ENCODE measurements at regions not wholly inside any gene's neighbourhood (a gene's known extent, or its start where the extent isn't known, plus 50 kb on each side); places are given as distances from the start of the nearest gene placed in this dataset.

DNA sequence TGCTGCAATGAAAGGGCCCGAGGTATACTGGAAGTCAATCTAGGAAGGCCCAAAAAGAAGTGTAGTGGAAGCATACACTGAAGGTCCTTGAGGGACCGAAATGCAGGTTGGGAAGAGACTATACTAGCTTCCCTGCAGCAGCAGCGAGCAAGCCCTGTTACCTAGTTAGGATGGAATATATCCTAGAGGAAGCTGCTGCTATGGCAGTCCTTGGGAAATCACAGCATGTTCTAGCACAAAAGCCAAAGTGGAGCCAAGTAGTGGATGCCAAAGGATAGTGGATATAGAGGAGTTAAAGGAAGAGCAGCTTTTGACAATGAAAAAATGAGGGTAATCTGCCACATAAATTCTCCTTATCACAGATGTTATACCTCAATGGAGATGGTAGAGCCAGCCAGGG, 123.8 kb upstream of the STARD3NL start:
- Histone ChIP-seq H3K4me1 (no peaks in the 10 kb centered on the region), H3K4me3 (no peak overlapping the region), H3K27me3 (replicated peaks in 1 of 7) (peaks cover 0 to 5% (median 0%) of the 10 kb centered on the region in 7 donors), H3K27ac (no peak overlapping the region), H3K9me3 (peaks cover 0 to 9% (median 8%) of the 10 kb centered on the region in 8 donors), H3K36me3 (no peaks in the 10 kb centered on the region)
- intact Hi-C loops (cut with DNase I; ENCODE audit: low total_unique reads): no loop called here
- 80 to 90% (median 89%) methylated on average over 3 of the region's 3 CpGs for WGBS, 5 donors
- TF ChIP-seq POLR2A (IDR thresholded peaks at IDR 0.05) (no peak), POLR2AphosphoS5 (IDR thresholded peaks at IDR 0.05) (no peak)
- TF ChIP-seq, protein P1, sequence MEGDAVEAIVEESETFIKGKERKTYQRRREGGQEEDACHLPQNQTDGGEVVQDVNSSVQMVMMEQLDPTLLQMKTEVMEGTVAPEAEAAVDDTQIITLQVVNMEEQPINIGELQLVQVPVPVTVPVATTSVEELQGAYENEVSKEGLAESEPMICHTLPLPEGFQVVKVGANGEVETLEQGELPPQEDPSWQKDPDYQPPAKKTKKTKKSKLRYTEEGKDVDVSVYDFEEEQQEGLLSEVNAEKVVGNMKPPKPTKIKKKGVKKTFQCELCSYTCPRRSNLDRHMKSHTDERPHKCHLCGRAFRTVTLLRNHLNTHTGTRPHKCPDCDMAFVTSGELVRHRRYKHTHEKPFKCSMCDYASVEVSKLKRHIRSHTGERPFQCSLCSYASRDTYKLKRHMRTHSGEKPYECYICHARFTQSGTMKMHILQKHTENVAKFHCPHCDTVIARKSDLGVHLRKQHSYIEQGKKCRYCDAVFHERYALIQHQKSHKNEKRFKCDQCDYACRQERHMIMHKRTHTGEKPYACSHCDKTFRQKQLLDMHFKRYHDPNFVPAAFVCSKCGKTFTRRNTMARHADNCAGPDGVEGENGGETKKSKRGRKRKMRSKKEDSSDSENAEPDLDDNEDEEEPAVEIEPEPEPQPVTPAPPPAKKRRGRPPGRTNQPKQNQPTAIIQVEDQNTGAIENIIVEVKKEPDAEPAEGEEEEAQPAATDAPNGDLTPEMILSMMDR (IDR thresholded peaks at IDR 0.05 in 8 of 11, conservative IDR thresholded peaks at IDR 0.05 in 3 of 11): no peak
- DNase-seq: no peak

DNA sequence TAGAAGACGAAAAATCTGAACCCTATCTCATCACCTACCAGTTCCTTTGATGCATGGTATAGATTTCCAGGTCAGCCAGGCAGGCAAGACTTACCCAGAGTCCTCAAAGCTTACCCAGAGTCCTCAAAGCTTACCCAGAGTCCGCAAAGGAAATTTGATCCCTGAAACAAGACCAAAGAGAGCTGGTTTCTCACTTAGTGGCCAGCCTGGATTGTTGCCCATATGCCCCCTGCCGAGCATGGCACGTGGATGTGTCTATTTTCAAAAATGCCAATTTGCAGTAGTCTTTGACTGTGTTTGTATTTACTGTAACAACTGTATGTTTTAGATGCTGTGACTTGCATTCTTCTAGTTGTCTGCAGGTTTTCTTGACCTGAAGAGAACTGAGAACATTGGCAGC, 120.2 kb upstream of the STARD3NL start:
- no peak for DNase-seq
- intact Hi-C loops (cut with DNase I; ENCODE audit: low total_unique reads): no loop called here
- Histone ChIP-seq H3K9me3 (no peaks in the 10 kb centered on the region), H3K27ac (no peak overlapping the region), H3K4me1 (no peaks in the 10 kb centered on the region), H3K36me3 (no peaks in the 10 kb centered on the region), H3K27me3 (replicated peaks in 1 of 7) (no peaks in the 10 kb centered on the region), H3K4me3 (no peak overlapping the region)
- TF ChIP-seq, protein P1 (IDR thresholded peaks at IDR 0.05 in 8 of 11, conservative IDR thresholded peaks at IDR 0.05 in 3 of 11): no peak
- TF ChIP-seq POLR2AphosphoS5 (IDR thresholded peaks at IDR 0.05) (no peak), POLR2A (IDR thresholded peaks at IDR 0.05) (no peak)
- 81 to 93% (median 82%) methylated on average over 4 of the region's 4 CpGs for WGBS, 5 donors

DNA sequence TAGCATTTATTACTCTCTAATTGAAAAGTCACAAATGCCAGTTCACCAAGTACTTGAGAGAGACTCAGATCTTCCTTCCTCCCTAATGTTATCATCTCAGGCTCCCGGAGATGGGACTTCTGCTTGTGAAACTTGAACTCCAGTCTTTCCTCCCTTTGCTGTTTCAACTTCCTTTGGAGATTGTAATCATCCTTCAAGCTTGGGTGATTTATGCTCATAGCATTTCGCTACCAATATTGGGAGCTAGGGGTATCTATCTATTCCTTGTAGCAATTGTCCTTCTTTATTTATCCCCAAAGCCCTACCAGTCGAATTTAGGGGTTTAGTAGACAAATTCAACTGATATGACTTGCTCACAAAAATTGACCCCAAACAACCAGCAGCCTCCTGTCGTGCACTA, 117.9 kb upstream of the STARD3NL start:
- Histone ChIP-seq H3K4me1 (no peaks in the 10 kb centered on the region), H3K4me3 (no peak overlapping the region), H3K36me3 (no peaks in the 10 kb centered on the region), H3K27me3 (replicated peaks in 1 of 7) (no peaks in the 10 kb centered on the region), H3K9me3 (no peaks in the 10 kb centered on the region), H3K27ac (peak overlapping the region in 2 of 8 donors; percentile 1 to 12)
- intact Hi-C loops (cut with DNase I; ENCODE audit: low total_unique reads): no loop called here
- WGBS, 5 donors: 49 to 60% (median 50%) methylated on average over 4 of the region's 4 CpGs
- no peak for DNase-seq
- TF ChIP-seq POLR2AphosphoS5 (IDR thresholded peaks at IDR 0.05) (no peak), POLR2A (IDR thresholded peaks at IDR 0.05) (no peak)
- TF ChIP-seq, protein P1 (IDR thresholded peaks at IDR 0.05 in 8 of 11, conservative IDR thresholded peaks at IDR 0.05 in 3 of 11): no peak

DNA sequence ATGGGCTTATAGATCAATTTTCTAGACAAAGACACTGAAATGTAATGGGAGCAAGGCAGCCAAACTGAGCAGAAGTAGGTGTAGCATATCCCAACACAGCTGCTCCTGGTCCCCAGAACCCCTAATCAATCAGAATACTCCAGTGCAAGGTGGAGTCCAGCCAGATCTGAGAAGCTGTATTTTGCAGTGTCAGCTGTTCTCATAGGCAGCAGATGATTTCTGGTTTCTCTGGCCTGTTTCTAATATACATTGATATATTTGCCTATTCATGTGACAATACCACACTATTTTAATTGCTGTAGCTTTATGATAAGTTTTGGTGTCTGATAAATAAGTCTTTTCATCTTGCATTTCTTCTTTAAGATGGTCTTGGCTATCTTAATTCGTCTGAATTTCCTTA, 117.4 kb upstream of the STARD3NL start:
- no peaks in the 10 kb centered on the region for H3K9me3 ChIP-seq
- intact Hi-C loops (cut with DNase I; ENCODE audit: low total_unique reads): no loop called here
- no peak for DNase-seq
- H3K36me3 ChIP-seq: no peaks in the 10 kb centered on the region
- H3K27me3 ChIP-seq (replicated peaks in 1 of 7): no peaks in the 10 kb centered on the region
- peak overlapping the region in 1 of 8 donors; percentile 12 for H3K27ac ChIP-seq
- no peak overlapping the region for H3K4me3 ChIP-seq
- WGBS, 5 donors: 73 to 84% (median 73%) methylated on average over 1 of the region's 1 CpG
- no peaks in the 10 kb centered on the region for H3K4me1 ChIP-seq
- TF ChIP-seq POLR2AphosphoS5 (IDR thresholded peaks at IDR 0.05) (no peak), POLR2A (IDR thresholded peaks at IDR 0.05) (no peak)
- TF ChIP-seq, protein P1 (IDR thresholded peaks at IDR 0.05 in 8 of 11, conservative IDR thresholded peaks at IDR 0.05 in 3 of 11): no peak

Data from spleen (tissue), 11 donors.